Body of pancreas (tissue), 4 donors: ENCODE measurements at regions not wholly inside any gene's neighbourhood (a gene's known extent, or its start where the extent isn't known, plus 50 kb on each side); places are given as distances from the start of the nearest gene placed in this dataset.

Source experiments
- CTCF ChIP-seq, 7 experiments: fragments of 450-650 bp in 4 of 7; fragments of 200-600 bp in 3 of 7; sonication (generic) in 3 of 7; IDR thresholded peaks; one replicate each; pipeline ENCODE4 v1.5.1; 2016 to 2019; ENCODE audit warnings: antibody characterized with exemption in 7 of 7
- POLR2A ChIP-seq, 3 donors: fragments of 450-650 bp; IDR thresholded peaks; one replicate each; pipeline ENCODE4 v1.6.1; 2016; ENCODE audit warnings: antibody characterized with exemption in 3 of 3, mild to moderate bottlenecking in 2 of 3

- TF ChIP-seq POLR2A (IDR thresholded peaks at IDR 0.05) (no peak), CTCF (IDR thresholded peaks at IDR 0.05) (no peak)
These were observed 319.4 kb downstream of the TLR4 start for GRCh38 chr9:118023644-118024043.
